MM.1S (cell line): ENCODE measurements at regions not wholly inside any gene's neighbourhood (a gene's known extent, or its start where the extent isn't known, plus 50 kb on each side); places are given as distances from the start of the nearest gene placed in this dataset.

Experiments used
- DNase-seq: peaks from one replicate; pipeline ENCODE4 v3.0.0-alpha.2; 2015
- H2AFZ ChIP-seq: fragments of 300-600 bp; sonication (generic); 2 replicates; pipeline ENCODE4 v1.6.0; 2016; ENCODE audit warnings: antibody characterized with exemption, low read length
- H3F3A ChIP-seq: fragments of 300-600 bp; sonication (generic); 2 replicates; pipeline ENCODE4 v1.6.1; 2016; ENCODE audit warnings: mild to moderate bottlenecking, antibody characterized with exemption, low read length, moderate library complexity, mixed read lengths; ENCODE audit not compliant: insufficient read depth
- H3K27ac ChIP-seq: fragments of 300-600 bp; sonication (generic); 2 replicates; pipeline ENCODE4 v1.5.1; 2016; ENCODE audit warnings: mild to moderate bottlenecking, low read length
- H3K27me3 ChIP-seq: fragments of 300-600 bp; sonication (generic); replicated peaks from 2 replicates; pipeline ENCODE4 v1.6.0; 2016; ENCODE audit warnings: low read length; ENCODE audit not compliant: insufficient read depth
- H3K36me3 ChIP-seq: fragments of 300-600 bp; sonication (generic); replicated peaks from 2 replicates; pipeline ENCODE4 v1.6.1; 2016; ENCODE audit warnings: mild to moderate bottlenecking, low read length, mixed read lengths; ENCODE audit not compliant: insufficient read depth
- H3K4me1 ChIP-seq: fragments of 300-600 bp; sonication (generic); 2 replicates; pipeline ENCODE4 v1.6.1; 2016; ENCODE audit warnings: low read length, mixed read lengths
- H3K4me2 ChIP-seq: fragments of 300-600 bp; sonication (generic); 2 replicates; pipeline ENCODE4 v1.6.0; 2016; ENCODE audit warnings: low read depth, low read length
- H3K4me3 ChIP-seq: fragments of 300-600 bp; sonication (generic); 2 replicates; pipeline ENCODE4 v1.5.1; 2016; ENCODE audit warnings: low read length, mixed read lengths
- H3K79me2 ChIP-seq: fragments of 300-600 bp; sonication (generic); 2 replicates; pipeline ENCODE4 v1.6.1; 2016; ENCODE audit warnings: mixed run types, low read length, mixed read lengths
- H3K9ac ChIP-seq: fragments of 300-600 bp; sonication (generic); 2 replicates; pipeline ENCODE4 v1.6.1; 2016; ENCODE audit warnings: low read length, mixed read lengths
- H3K9me2 ChIP-seq: fragments of 300-600 bp; sonication (generic); replicated peaks from 2 replicates; pipeline ENCODE4 v1.6.1; 2016; ENCODE audit warnings: mild to moderate bottlenecking, low read length, mixed read lengths; ENCODE audit not compliant: insufficient read depth
- H3K9me3 ChIP-seq: fragments of 300-600 bp; sonication (generic); replicated peaks from 2 replicates; pipeline ENCODE4 v1.6.1; 2016; ENCODE audit warnings: mild to moderate bottlenecking, low read length, mixed read lengths; ENCODE audit not compliant: insufficient read depth
- H4K20me1 ChIP-seq: fragments of 300-600 bp; sonication (generic); 2 replicates; pipeline ENCODE4 v1.6.1; 2016; ENCODE audit warnings: mild to moderate bottlenecking, low read length, moderate library complexity, mixed read lengths; ENCODE audit not compliant: insufficient read depth
- EZH2 ChIP-seq: fragments of 300-600 bp; sonication (generic); optimal IDR thresholded peaks from 2 replicates; pipeline ENCODE3; 2017; ENCODE audit warnings: low read depth, mild to moderate bottlenecking, antibody characterized with exemption, low read length, mixed read lengths
- EZH2phosphoT487 ChIP-seq: fragments of 300-600 bp; sonication (generic); IDR thresholded peaks from 2 replicates; pipeline ENCODE4 v1.6.1; 2018; ENCODE audit warnings: antibody characterized with exemption, low read length
- TF ChIP-seq, protein P1 (sequence below): fragments of 300-600 bp; sonication (generic); IDR thresholded peaks from 2 replicates; pipeline ENCODE4 v1.5.1; 2016; ENCODE audit warnings: antibody characterized with exemption, low read length, mixed read lengths

DNA sequence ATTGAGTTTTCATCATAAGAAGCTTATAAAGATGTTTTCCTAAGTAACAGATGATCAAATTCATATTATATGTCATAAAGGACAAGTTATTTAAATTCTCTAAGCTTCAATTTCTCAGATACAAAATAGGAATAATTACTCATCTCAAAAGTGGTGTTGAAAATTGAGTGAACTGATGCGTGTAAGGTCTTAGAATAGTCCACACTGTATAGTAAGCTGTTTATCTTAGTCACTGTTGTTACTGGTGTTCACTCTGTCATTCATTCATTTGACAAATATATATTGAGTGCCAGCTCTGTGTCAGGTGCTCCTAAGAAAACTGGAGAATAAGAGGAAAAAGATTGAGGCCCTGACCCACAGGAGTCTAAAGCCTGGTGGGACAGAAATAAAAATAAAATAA, 186.3 kb upstream of the BRINP3 start:
- H3K9me3 ChIP-seq = no peaks in the 10 kb centered on the region
- no peak for TF ChIP-seq EZH2phosphoT487
- TF ChIP-seq, protein P1, sequence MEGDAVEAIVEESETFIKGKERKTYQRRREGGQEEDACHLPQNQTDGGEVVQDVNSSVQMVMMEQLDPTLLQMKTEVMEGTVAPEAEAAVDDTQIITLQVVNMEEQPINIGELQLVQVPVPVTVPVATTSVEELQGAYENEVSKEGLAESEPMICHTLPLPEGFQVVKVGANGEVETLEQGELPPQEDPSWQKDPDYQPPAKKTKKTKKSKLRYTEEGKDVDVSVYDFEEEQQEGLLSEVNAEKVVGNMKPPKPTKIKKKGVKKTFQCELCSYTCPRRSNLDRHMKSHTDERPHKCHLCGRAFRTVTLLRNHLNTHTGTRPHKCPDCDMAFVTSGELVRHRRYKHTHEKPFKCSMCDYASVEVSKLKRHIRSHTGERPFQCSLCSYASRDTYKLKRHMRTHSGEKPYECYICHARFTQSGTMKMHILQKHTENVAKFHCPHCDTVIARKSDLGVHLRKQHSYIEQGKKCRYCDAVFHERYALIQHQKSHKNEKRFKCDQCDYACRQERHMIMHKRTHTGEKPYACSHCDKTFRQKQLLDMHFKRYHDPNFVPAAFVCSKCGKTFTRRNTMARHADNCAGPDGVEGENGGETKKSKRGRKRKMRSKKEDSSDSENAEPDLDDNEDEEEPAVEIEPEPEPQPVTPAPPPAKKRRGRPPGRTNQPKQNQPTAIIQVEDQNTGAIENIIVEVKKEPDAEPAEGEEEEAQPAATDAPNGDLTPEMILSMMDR = no peak
- TF ChIP-seq EZH2 = no peak

DNA sequence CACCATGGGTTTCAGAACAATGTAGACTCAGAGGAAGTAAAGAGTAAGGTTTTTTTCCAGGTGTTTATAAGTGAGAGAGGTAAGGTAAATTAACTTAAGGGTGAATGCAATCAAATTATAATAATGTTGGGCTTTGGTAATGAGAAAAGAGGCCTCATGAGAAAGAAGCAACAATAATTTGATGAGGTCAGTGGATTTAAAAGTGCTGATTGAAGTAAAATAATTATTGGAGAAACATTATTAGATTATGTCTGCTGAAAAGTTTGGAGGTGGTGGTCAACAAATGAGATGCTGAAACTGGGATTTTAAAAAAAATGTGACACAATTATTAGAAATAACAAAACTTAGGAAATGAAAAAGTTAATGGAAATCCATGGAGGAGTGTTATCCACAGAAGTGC, 187.4 kb upstream of the BRINP3 start:
- no peak for TF ChIP-seq EZH2
- no peak for TF ChIP-seq EZH2phosphoT487
- TF ChIP-seq, protein P1 = no peak
- Histone ChIP-seq H3K9me3 (no peaks in the 10 kb centered on the region), H3K27me3 (no peaks in the 10 kb centered on the region), H3K4me1 (no peaks in the 10 kb centered on the region), H3F3A (no peaks in the 10 kb centered on the region), H3K4me2 (no peak overlapping the region), H2AFZ (no peak overlapping the region), H4K20me1 (no peaks in the 10 kb centered on the region), H3K9me2 (no peaks in the 10 kb centered on the region), H3K79me2 (no peaks in the 10 kb centered on the region), H3K4me3 (no peak overlapping the region), H3K36me3 (no peaks in the 10 kb centered on the region), H3K9ac (no peak overlapping the region), H3K27ac (no peak overlapping the region)
- DNase-seq = no peak

More for the DNA sequence above, 186.3 kb upstream of the BRINP3 start:
- no peak overlapping the region for H3K4me2 ChIP-seq
- no peak overlapping the region for H3K9ac ChIP-seq
- H3K9me2 ChIP-seq = no peaks in the 10 kb centered on the region
- no peak overlapping the region for H3K4me3 ChIP-seq
- no peaks in the 10 kb centered on the region for H3K4me1 ChIP-seq
- H3F3A ChIP-seq = no peaks in the 10 kb centered on the region
- no peak overlapping the region for H2AFZ ChIP-seq
- no peaks in the 10 kb centered on the region for H3K36me3 ChIP-seq
- H3K79me2 ChIP-seq = no peaks in the 10 kb centered on the region
- DNase-seq = no peak
- H4K20me1 ChIP-seq = no peaks in the 10 kb centered on the region
- no peak overlapping the region for H3K27ac ChIP-seq
- H3K27me3 ChIP-seq = no peaks in the 10 kb centered on the region

DNA sequence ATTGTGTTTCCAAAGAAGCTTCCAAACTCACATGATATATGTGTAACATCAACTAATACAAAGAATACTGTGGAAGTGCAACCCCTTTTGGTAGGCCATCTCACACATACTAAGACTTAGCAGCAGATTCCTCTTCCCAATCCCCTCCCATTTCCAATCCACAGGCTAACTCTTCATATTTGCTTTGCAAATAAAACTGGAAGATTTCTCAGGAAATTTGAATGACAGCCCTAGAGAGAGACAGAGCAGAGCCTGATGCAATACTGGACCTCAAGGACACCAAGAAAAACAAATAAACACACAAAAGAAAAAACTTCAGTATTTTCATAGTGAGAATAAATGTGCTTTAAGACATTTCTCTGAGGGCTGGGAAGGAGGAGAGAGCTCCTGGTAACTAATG, 190.2 kb upstream of the BRINP3 start:
- H2AFZ ChIP-seq = no peak overlapping the region
- H3K79me2 ChIP-seq = no peaks in the 10 kb centered on the region
- H3K4me2 ChIP-seq = no peak overlapping the region
- no peaks in the 10 kb centered on the region for H3K4me1 ChIP-seq
- no peaks in the 10 kb centered on the region for H3K27me3 ChIP-seq
- no peak overlapping the region for H3K4me3 ChIP-seq
- no peak overlapping the region for H3K27ac ChIP-seq
- no peaks in the 10 kb centered on the region for H3K36me3 ChIP-seq
- DNase-seq = no peak
- H4K20me1 ChIP-seq = no peaks in the 10 kb centered on the region
- no peaks in the 10 kb centered on the region for H3K9me2 ChIP-seq
- TF ChIP-seq, protein P1 = no peak
- TF ChIP-seq EZH2phosphoT487 = no peak
- no peak for TF ChIP-seq EZH2
- no peak overlapping the region for H3K9ac ChIP-seq
- no peaks in the 10 kb centered on the region for H3K9me3 ChIP-seq
- no peaks in the 10 kb centered on the region for H3F3A ChIP-seq
